Cardiac muscle cell (in vitro differentiated cells and primary cell): ENCODE measurements at regions not wholly inside any gene's neighbourhood (a gene's known extent, or its start where the extent isn't known, plus 50 kb on each side); places are given as distances from the start of the nearest gene placed in this dataset.
A peak's percentile ranks its signal among the peaks of the same experiment; 100 is the strongest.
"Not testable (repeated sequence)": the region's sequence is repeated elsewhere in the genome, so short reads cannot be mapped to it uniquely, and the experiment has no call there.

Experiments used
- DNase-seq, 2 donors: peaks; one replicate each; pipeline versions ENCODE4 v3.0.0 to v3.0.0-alpha.2; 2010 to 2017; ENCODE audit warnings: low read depth in 1 of 2, low spot score in 1 of 2
- H3K27ac ChIP-seq: fragments of 200-600 bp; sonication (generic); 2 replicates; pipeline ENCODE4 v1.5.1; 2016
- H3K27me3 ChIP-seq: fragments of 200-600 bp; sonication (generic); 2 replicates; pipeline ENCODE4 v1.6.0; 2016; ENCODE audit warnings: control low read depth
- H3K36me3 ChIP-seq: fragments of 200-600 bp; sonication (generic); 2 replicates; pipeline ENCODE4 v1.5.1; 2016; ENCODE audit warnings: control low read depth
- H3K4me1 ChIP-seq: fragments of 200-600 bp; sonication (generic); 2 replicates; pipeline ENCODE4 v1.8.1; 2017; ENCODE audit warnings: low read depth, mild to moderate bottlenecking, mixed run types
- H3K4me3 ChIP-seq: fragments of 200-600 bp; sonication (generic); 2 replicates; pipeline ENCODE4 v1.5.1; 2016; ENCODE audit warnings: mild to moderate bottlenecking
- H3K9me3 ChIP-seq: fragments of 200-600 bp; sonication (generic); 2 replicates; pipeline ENCODE4 v1.5.1; 2017; ENCODE audit warnings: low read depth, mild to moderate bottlenecking, control low read depth
- CTCF ChIP-seq: IDR thresholded peaks from 2 replicates; pipeline ENCODE4 v1.5.1; 2012; ENCODE audit warnings: low read depth, mild to moderate bottlenecking, low read length

GRCh38 chr13:44713788-44714469 lies 137.8 kb upstream of the TSC22D1 start:
- no peak for TF ChIP-seq CTCF
- Histone ChIP-seq H3K9me3 (no peaks in the 10 kb centered on the region), H3K27me3 (no peaks in the 10 kb centered on the region), H3K36me3 (no peaks in the 10 kb centered on the region), H3K4me3 (no peak overlapping the region), H3K27ac (no peak overlapping the region), H3K4me1 (no peaks in the 10 kb centered on the region)
- peak in 1 of 2 donors; percentile 95 for DNase-seq

GRCh38 chr13:44711706-44712105 lies 135.6 kb upstream of the TSC22D1 start:
- TF ChIP-seq CTCF = no peak
- no peaks in the 10 kb centered on the region for H3K9me3 ChIP-seq
- no peaks in the 10 kb centered on the region for H3K4me1 ChIP-seq
- H3K36me3 ChIP-seq = no peaks in the 10 kb centered on the region
- no peak overlapping the region for H3K27ac ChIP-seq
- no peak for DNase-seq
- no peaks in the 10 kb centered on the region for H3K27me3 ChIP-seq
- no peak overlapping the region for H3K4me3 ChIP-seq

- H3K4me3 ChIP-seq = no peak overlapping the region
- H3K4me1 ChIP-seq = no peaks in the 10 kb centered on the region
- no peaks in the 10 kb centered on the region for H3K9me3 ChIP-seq
- no peaks in the 10 kb centered on the region for H3K36me3 ChIP-seq
- peak in 1 of 2 donors; percentile 86 for DNase-seq
- no peak overlapping the region for H3K27ac ChIP-seq
- TF ChIP-seq CTCF = no peak
- H3K27me3 ChIP-seq = no peaks in the 10 kb centered on the region
Measured at GRCh38 chr13:44710576-44710975, 134.4 kb upstream of the TSC22D1 start.

GRCh38 chr13:44704811-44705210 lies 128.7 kb upstream of the TSC22D1 start:
- DNase-seq, H3K9me3 ChIP-seq, H3K27ac ChIP-seq, H3K36me3 ChIP-seq, H3K4me3 ChIP-seq, H3K27me3 ChIP-seq, H3K4me1 ChIP-seq: not testable (repeated sequence)

GRCh38 chr13:44703371-44703770 lies 127.2 kb upstream of the TSC22D1 start:
- H3K36me3 ChIP-seq = no peaks in the 10 kb centered on the region
- peak in 1 of 2 donors; percentile 27 for DNase-seq
- no peak overlapping the region for H3K4me3 ChIP-seq
- H3K27me3 ChIP-seq = no peaks in the 10 kb centered on the region
- H3K9me3 ChIP-seq = no peaks in the 10 kb centered on the region
- H3K27ac ChIP-seq = no peak overlapping the region
- no peak for TF ChIP-seq CTCF
- H3K4me1 ChIP-seq = no peaks in the 10 kb centered on the region

GRCh38 chr13:44698066-44698465 lies 121.9 kb upstream of the TSC22D1 start:
- TF ChIP-seq CTCF = no peak
- H3K27ac ChIP-seq = no peak overlapping the region
- H3K36me3 ChIP-seq = no peaks in the 10 kb centered on the region
- H3K9me3 ChIP-seq = no peaks in the 10 kb centered on the region
- H3K4me1 ChIP-seq = no peaks in the 10 kb centered on the region
- DNase-seq = no peak
- H3K27me3 ChIP-seq = no peaks in the 10 kb centered on the region
- H3K4me3 ChIP-seq = no peak overlapping the region
